HEK293 (cell line): ENCODE measurements at regions not wholly inside any gene's neighbourhood (a gene's known extent, or its start where the extent isn't known, plus 50 kb on each side); places are given as distances from the start of the nearest gene placed in this dataset.

ENCODE experiments used
- CTCF ChIA-PET: fragments of 350-600 bp; formaldehyde crosslinking; extraction: SDS; loops from one replicate; lab custom pipeline; 2021; ENCODE audit warnings: antibody characterized with exemption; lab: Yijun Ruan, JAX
- POLR2A ChIA-PET: fragments of 300-600 bp; formaldehyde crosslinking; extraction: SDS; loops from one replicate; lab custom pipeline; 2020; ENCODE audit warnings: antibody characterized with exemption, inconsistent platforms; lab: Yijun Ruan, JAX
- H3K27ac ChIP-seq: fragments of 200-500 bp; sonication (Bioruptor generic); 2 replicates; pipeline ENCODE4 v1.5.1; 2014; ENCODE audit warnings: low read depth, low read length, control low read depth, inconsistent platforms; ENCODE audit errors: extremely low read depth
- H3K36me3 ChIP-seq, 2 experiments: fragments of 200-500 bp in 1 of 2; sonication (Bioruptor generic) in 1 of 2; 1 replicate in 1 of 2; 2 replicates in 1 of 2; pipeline ENCODE4 v1.5.1; 2014 to 2017; ENCODE audit warnings: inconsistent platforms in 2 of 2, low read length in 2 of 2; ENCODE audit not compliant: control insufficient read depth in 2 of 2, insufficient read depth in 1 of 2
- H3K4me1 ChIP-seq: fragments of 200-500 bp; sonication (Bioruptor generic); 2 replicates; pipeline ENCODE4 v1.5.1; 2014; ENCODE audit warnings: mild to moderate bottlenecking, low read length, inconsistent platforms; ENCODE audit not compliant: control insufficient read depth, insufficient read depth
- H3K4me3 ChIP-seq: 2 replicates; pipeline ENCODE4 v1.5.1; 2011; ENCODE audit warnings: low read depth, mild to moderate bottlenecking, control low read depth, low read length, moderate library complexity
- H3K9me3 ChIP-seq: fragments of 200-500 bp; sonication (Bioruptor generic); 2 replicates; pipeline ENCODE4 v1.5.1; 2014; ENCODE audit warnings: low read depth, low read length, inconsistent platforms; ENCODE audit not compliant: control insufficient read depth, insufficient read depth
- HOXA7 ChIP-seq: sonication (generic); formaldehyde crosslinking; IDR thresholded peaks from 2 replicates; pipeline ENCODE4 v1.8.1; 2022; ENCODE audit warnings: missing genetic modification reagents, borderline replicate concordance
- IKZF3 ChIP-seq: fragments of 450-650 bp; IDR thresholded peaks from 2 replicates; pipeline ENCODE4 v1.5.0; 2018; ENCODE audit warnings: missing biosample characterization, mild to moderate bottlenecking, missing genetic modification characterization, moderate library complexity
- KLF1 ChIP-seq: fragments of 450-650 bp; formaldehyde crosslinking; IDR thresholded peaks from 2 replicates; pipeline ENCODE4 v1.5.1; 2016; ENCODE audit warnings: missing biosample characterization, missing genetic modification characterization
- OVOL3 ChIP-seq: fragments of 450-650 bp; formaldehyde crosslinking; IDR thresholded peaks from 2 replicates; pipeline ENCODE4 v1.5.1; 2016; ENCODE audit warnings: missing biosample characterization, missing genetic modification characterization
- ZBTB1 ChIP-seq: fragments of 450-650 bp; formaldehyde crosslinking; IDR thresholded peaks from 2 replicates; pipeline ENCODE4 v1.5.1; 2016; ENCODE audit warnings: missing biosample characterization, missing genetic modification characterization
- ZNF311 ChIP-seq: fragments of 450-650 bp; formaldehyde crosslinking; IDR thresholded peaks from 2 replicates; pipeline ENCODE4 v1.5.1; 2017; ENCODE audit warnings: missing biosample characterization, missing genetic modification characterization, borderline replicate concordance
- ZNF530 ChIP-seq: fragments of 450-650 bp; formaldehyde crosslinking; IDR thresholded peaks from 2 replicates; pipeline ENCODE4 v1.5.1; 2016; ENCODE audit warnings: low read depth, missing biosample characterization, missing genetic modification characterization
- ZNF548 ChIP-seq: fragments of 450-650 bp; formaldehyde crosslinking; IDR thresholded peaks from 2 replicates; pipeline ENCODE4 v1.5.1; 2016; ENCODE audit warnings: missing biosample characterization, missing genetic modification characterization
- ZNF670 ChIP-seq: fragments of 450-650 bp; formaldehyde crosslinking; IDR thresholded peaks from 2 replicates; pipeline ENCODE4 v1.5.1; 2016; ENCODE audit warnings: missing biosample characterization, missing genetic modification characterization, low read depth
- ZNF776 ChIP-seq: fragments of 450-650 bp; formaldehyde crosslinking; IDR thresholded peaks from 2 replicates; pipeline ENCODE4 v1.5.0; 2017; ENCODE audit warnings: missing biosample characterization, missing genetic modification characterization, borderline replicate concordance
- ZSCAN5A ChIP-seq: fragments of 450-650 bp; formaldehyde crosslinking; IDR thresholded peaks from 2 replicates; pipeline ENCODE4 v1.5.1; 2016; ENCODE audit warnings: missing biosample characterization, missing genetic modification characterization
- TF ChIP-seq, protein P1 (sequence below): fragments of 450-650 bp; formaldehyde crosslinking; IDR thresholded peaks from 2 replicates; pipeline ENCODE4 v1.5.1; 2016; ENCODE audit warnings: missing biosample characterization, missing genetic modification characterization
- TF ChIP-seq, protein P2 (sequence below): fragments of 450-650 bp; formaldehyde crosslinking; IDR thresholded peaks from 2 replicates; pipeline ENCODE4 v1.5.1; 2016; ENCODE audit warnings: missing biosample characterization, missing genetic modification characterization
- TF ChIP-seq, protein P3 (sequence below): fragments of 450-650 bp; formaldehyde crosslinking; IDR thresholded peaks from 2 replicates; pipeline ENCODE4 v1.5.1; 2017; ENCODE audit warnings: missing biosample characterization, missing genetic modification characterization

GRCh38 chr1:104163912-104164476, 414.3 kb downstream of the AMY1C start (continued):
- no peak for TF ChIP-seq ZNF311 (tag by site-specific recombination)
- TF ChIP-seq, protein P1, sequence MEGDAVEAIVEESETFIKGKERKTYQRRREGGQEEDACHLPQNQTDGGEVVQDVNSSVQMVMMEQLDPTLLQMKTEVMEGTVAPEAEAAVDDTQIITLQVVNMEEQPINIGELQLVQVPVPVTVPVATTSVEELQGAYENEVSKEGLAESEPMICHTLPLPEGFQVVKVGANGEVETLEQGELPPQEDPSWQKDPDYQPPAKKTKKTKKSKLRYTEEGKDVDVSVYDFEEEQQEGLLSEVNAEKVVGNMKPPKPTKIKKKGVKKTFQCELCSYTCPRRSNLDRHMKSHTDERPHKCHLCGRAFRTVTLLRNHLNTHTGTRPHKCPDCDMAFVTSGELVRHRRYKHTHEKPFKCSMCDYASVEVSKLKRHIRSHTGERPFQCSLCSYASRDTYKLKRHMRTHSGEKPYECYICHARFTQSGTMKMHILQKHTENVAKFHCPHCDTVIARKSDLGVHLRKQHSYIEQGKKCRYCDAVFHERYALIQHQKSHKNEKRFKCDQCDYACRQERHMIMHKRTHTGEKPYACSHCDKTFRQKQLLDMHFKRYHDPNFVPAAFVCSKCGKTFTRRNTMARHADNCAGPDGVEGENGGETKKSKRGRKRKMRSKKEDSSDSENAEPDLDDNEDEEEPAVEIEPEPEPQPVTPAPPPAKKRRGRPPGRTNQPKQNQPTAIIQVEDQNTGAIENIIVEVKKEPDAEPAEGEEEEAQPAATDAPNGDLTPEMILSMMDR (tag by site-specific recombination) = no peak
- no peak for TF ChIP-seq ZSCAN5A
- TF ChIP-seq HOXA7 (CRISPR knock-in tag) = no peak

DNA sequence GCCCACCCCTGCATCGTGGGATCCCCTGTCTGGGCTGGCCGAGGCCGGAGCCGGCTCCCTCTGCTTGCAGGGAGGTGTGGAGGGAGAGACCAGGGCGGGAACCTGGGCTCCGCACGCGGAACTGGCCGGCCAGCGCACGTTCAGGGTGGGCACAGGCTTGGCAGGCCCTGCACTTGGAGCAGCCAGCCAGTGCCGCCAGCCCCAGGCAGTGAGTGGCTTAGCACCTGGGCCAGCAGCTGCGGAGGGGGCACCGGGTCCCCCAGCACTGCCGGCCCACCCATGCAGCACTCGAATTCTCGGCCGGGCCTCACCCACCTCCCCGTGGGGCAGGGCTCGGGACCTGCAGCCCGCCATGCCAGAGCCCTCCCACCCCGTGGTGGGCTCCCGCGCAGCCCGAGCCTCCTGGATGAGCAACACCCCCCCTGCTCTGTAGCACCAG, 422.6 kb downstream of the AMY1C start:
- POLR2A ChIA-PET = no interaction called here
- H3K36me3 ChIP-seq = no peaks in the 10 kb centered on the region
- CTCF ChIA-PET = no interaction called here
- H3K4me1 ChIP-seq = no peaks in the 10 kb centered on the region
- TF ChIP-seq, protein P2, sequence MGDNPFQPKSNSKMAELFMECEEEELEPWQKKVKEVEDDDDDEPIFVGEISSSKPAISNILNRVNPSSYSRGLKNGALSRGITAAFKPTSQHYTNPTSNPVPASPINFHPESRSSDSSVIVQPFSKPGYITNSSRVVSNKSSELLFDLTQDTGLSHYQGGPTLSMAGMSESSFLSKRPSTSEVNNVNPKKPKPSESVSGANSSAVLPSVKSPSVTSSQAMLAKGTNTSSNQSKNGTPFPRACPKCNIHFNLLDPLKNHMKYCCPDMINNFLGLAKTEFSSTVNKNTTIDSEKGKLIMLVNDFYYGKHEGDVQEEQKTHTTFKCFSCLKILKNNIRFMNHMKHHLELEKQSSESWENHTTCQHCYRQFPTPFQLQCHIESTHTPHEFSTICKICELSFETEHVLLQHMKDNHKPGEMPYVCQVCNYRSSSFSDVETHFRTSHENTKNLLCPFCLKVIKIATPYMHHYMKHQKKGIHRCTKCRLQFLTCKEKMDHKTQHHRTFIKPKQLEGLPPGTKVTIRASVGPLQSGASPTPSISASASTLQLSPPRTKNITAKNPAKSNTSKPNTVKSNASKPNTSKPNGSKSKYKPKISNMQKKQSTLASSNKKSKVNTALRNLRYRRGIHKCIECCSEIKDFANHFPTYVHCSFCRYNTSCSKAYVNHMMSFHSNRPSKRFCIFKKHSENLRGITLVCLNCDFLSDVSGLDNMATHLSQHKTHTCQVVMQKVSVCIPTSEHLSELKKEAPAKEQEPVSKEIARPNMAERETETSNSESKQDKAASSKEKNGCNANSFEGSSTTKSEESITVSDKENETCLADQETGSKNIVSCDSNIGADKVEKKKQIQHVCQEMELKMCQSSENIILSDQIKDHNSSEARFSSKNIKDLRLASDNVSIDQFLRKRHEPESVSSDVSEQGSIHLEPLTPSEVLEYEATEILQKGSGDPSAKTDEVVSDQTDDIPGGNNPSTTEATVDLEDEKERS (tag by site-specific recombination) = no peak
- no peaks in the 10 kb centered on the region for H3K9me3 ChIP-seq
- no peak overlapping the region for H3K4me3 ChIP-seq
- no peak overlapping the region for H3K27ac ChIP-seq

- Histone ChIP-seq H3K9me3 (no peaks in the 10 kb centered on the region), H3K36me3 (no peaks in the 10 kb centered on the region), H3K4me3 (no peak overlapping the region), H3K4me1 (no peaks in the 10 kb centered on the region), H3K27ac (no peak overlapping the region)
- TF ChIP-seq ZNF530 (tag by site-specific recombination) = no peak
- TF ChIP-seq ZNF670 (tag by site-specific recombination) = no peak
- no peak for TF ChIP-seq ZNF776 (tag by site-specific recombination)
- no peak for TF ChIP-seq IKZF3 (tag by site-specific recombination)
- TF ChIP-seq, protein P3, sequence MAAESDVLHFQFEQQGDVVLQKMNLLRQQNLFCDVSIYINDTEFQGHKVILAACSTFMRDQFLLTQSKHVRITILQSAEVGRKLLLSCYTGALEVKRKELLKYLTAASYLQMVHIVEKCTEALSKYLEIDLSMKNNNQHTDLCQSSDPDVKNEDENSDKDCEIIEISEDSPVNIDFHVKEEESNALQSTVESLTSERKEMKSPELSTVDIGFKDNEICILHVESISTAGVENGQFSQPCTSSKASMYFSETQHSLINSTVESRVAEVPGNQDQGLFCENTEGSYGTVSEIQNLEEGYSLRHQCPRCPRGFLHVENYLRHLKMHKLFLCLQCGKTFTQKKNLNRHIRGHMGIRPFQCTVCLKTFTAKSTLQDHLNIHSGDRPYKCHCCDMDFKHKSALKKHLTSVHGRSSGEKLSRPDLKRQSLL (tag by site-specific recombination) = no peak
- TF ChIP-seq ZBTB1 (tag by site-specific recombination) = no peak
- no peak for TF ChIP-seq KLF1 (tag by site-specific recombination)
- TF ChIP-seq OVOL3 = no peak
- no peak for TF ChIP-seq ZNF548 (tag by site-specific recombination)
- CTCF ChIA-PET = interaction anchor here (0.6 kb wide), 1 partner anchor 31 kb away, joined by 3 read pairs; no protein-coding TSS in a partner anchor
- POLR2A ChIA-PET = no interaction called here
These were observed 432.6 kb downstream of the AMY1C start for GRCh38 chr1:104182251-104182650.
